ENCODE measurements at regions not wholly inside any gene's neighbourhood (a gene's known extent, or its start where the extent isn't known, plus 50 kb on each side); places are given as distances from the start of the nearest gene placed in this dataset.

DNA sequence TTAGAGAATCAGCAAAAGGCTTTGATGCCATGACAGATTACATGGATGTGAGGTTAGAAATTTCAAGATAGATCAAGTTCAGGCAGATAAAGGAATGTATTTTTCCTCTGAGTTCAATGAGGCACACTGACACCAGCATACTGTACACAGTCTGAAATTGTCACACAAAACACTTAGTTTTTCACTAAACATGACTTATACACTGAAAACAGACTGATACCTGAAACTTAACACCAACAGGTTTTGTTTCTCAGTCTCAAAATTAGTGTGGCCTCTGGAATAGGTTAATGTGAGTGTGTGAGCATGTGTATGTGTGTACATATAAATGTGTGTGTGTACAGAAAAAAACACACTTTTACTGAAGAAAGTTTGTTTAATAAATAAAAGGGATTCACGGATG, 129.9 kb upstream of the SLITRK2 start:
- TF ChIP-seq GATA1 (IDR thresholded peaks at IDR 0.05; ENCODE audit: low read depth, low read length) (no peak), POLR2A (IDR thresholded peaks at IDR 0.05; ENCODE audit: low read length) (no peak)
- no peak for DNase-seq

DNA sequence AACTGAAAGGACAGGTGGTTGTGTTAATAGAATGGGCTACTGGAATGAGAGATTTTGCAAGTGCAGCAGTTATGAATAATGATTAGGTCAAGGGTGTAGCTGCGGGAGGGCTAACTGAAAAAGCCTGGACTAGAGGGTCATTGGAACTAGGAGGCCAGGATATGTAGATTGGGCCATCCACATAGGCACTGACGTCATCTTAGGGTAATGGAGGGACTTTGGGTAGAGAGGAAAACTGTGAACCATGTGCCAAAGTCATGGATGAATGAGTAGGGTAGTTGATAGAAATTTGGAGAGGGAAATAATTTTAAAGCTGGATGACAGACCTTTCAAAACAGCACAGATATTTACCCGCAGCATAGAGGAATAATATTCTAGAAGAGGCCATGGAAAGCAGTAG, 123.6 kb upstream of the SLITRK2 start:
- TF ChIP-seq POLR2A (IDR thresholded peaks at IDR 0.05; ENCODE audit: low read length) (no peak), GATA1 (IDR thresholded peaks at IDR 0.05; ENCODE audit: low read depth, low read length) (no peak)
- DNase-seq, result no peak

DNA sequence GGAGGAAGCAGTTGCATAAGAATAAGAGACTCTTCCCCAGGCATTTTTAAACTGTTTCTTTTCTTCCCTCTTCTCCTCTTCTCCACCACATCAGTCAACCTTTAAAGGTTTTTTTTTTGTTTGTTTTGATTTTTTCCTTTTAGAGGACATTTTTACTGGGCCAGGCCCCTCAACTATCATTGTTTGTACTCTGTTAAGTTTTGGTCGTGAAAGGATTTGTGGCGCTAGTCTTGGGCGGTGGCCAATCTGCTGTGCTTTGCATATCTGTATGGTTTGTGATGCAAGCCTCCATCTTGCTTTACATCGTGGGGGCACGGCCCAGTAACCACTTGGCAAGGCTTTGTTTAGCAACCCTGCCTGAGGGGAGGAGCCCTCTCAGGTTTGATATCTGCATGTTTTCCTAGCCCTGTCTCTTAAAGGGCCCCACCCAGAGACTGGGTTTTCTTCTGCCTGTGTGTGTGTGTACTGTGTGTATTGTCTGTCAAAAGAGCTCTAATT, 101.9 kb upstream of the SLITRK2 start:
- TF ChIP-seq GATA1 (IDR thresholded peaks at IDR 0.05; ENCODE audit: low read depth, low read length) (no peak), POLR2A (IDR thresholded peaks at IDR 0.05; ENCODE audit: low read length) (no peak)
- DNase-seq, result no peak

DNA sequence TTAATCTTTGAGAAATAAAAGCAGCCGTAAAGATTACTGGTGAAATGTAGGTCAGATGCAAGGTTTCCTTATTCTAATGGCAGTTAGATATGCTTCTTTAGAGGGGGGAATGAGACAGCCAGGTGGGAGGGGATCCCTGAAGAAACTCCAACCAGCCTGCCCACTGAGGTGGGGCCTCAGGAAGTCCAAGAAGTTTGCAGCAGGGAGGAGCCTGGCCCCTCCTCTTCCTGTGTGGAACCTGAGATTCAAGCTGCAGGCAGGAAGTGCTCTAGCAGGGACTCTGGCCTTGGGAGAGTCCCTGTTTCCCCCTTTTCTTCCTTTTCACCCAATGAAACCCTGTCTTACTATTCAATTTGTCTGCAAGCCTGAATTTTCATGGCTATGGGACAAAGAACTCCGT, 101.4 kb upstream of the SLITRK2 start:
- no peak for DNase-seq
- TF ChIP-seq GATA1 (IDR thresholded peaks at IDR 0.05; ENCODE audit: low read depth, low read length) (no peak), POLR2A (IDR thresholded peaks at IDR 0.05; ENCODE audit: low read length) (no peak)

DNA sequence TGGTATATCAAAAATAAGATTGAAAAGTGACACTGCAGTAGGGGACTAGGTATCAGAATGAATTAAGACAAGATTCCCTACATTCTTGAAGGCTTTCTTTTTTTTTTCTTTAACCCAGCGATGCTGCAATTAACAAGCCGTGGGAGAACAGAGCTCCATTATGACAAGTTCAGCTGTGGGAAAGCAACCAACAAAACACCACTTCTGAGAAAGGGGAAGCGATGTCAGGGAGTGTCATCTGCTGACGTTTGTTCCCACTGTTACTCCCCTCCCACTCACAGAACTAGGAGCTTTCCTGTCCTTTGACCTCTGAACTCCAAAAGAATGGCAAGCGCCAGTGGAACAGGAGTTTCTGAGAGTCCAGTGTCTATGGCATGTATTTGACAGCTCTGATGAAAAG, 90.2 kb upstream of the SLITRK2 start:
- no peak for DNase-seq
- TF ChIP-seq POLR2A (IDR thresholded peaks at IDR 0.05; ENCODE audit: low read length) (no peak), GATA1 (IDR thresholded peaks at IDR 0.05; ENCODE audit: low read depth, low read length) (no peak)

DNA sequence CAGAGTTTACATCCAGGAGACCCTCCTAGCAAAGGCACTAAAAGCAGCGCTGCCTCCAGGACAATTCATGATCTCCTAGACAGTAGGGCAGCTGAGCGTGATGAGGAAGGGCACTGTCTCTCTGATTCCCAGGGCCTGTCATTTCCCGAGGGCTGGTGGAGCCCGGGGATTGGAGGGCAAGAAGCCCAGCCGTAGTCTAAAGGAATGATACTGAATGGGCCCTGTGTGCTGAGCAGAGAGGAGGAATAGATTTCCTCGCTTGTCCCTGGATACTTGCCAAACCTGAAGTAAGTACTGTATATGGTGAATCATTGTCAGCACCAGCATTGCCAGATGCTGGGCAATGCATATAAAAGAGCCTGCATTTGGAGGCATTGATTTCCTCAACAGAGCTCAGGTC, 88.0 kb upstream of the SLITRK2 start:
- DNase-seq, result no peak
- no peak for TF ChIP-seq GATA1 (IDR thresholded peaks at IDR 0.05; ENCODE audit: low read depth, low read length)
- no peak for TF ChIP-seq POLR2A (IDR thresholded peaks at IDR 0.05; ENCODE audit: low read length)

DNA sequence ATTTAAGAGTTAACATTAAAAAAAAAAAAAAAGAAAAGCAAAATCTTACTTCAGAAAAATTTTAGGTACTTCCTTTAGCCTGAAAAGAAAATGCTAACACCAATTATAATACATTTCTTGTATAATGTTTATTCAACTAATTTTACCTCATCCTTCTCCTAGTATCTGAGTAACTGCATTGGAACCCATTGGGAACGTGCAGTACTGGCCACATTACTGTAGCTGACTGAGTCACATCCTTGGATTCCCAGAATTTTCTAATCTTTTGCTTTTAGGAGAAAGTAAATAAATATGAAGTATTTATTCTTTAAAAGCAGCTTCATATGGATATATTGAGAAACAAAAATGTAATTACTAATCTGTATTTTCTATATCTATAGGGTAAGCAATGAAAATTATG, 82.6 kb upstream of the SLITRK2 start:
- no peak for DNase-seq
- no peak for TF ChIP-seq POLR2A (IDR thresholded peaks at IDR 0.05; ENCODE audit: low read length)
- TF ChIP-seq GATA1 (IDR thresholded peaks at IDR 0.05; ENCODE audit: low read depth, low read length), result no peak

DNA sequence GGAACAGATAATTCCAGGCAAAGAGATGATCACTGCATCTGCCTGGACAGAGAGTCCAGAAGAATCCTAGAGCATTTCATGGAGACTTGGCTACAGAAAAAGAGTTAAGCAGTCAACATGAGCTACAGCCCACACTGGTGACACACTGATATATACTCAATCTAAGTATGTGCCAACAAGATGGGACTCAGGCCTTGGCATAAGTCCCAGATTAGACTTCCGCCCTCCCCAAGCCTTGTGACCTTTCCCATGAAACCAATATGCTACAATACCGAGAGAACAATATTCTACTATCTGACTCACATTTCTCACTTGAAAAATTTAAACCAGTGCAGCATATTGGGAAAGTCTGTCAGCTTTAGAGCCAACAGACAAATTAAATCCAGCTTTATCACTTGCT, 65.7 kb upstream of the SLITRK2 start:
- TF ChIP-seq POLR2A (IDR thresholded peaks at IDR 0.05; ENCODE audit: low read length) (no peak), GATA1 (IDR thresholded peaks at IDR 0.05; ENCODE audit: low read depth, low read length) (no peak)
- DNase-seq, result no peak

Measured in erythroblast (primary cell).